ENCODE measurements at regions not wholly inside any gene's neighbourhood (a gene's known extent, or its start where the extent isn't known, plus 50 kb on each side); places are given as distances from the start of the nearest gene placed in this dataset.

GRCh38 chr4:42817913-42818312 is 74.6 kb upstream of the GRXCR1 start:
- no peaks in the 10 kb centered on the region; the same call in 1 of the 2 replicates for H3K23me2 ChIP-seq (ENCODE audit: low read depth, low read length)
- no peak overlapping the region for H3K18ac ChIP-seq (ENCODE audit: extremely low read depth, low read length)
- FAIRE-seq = no peak
- no peaks in the 10 kb centered on the region for H4K20me1 ChIP-seq (replicated peaks in 1 of 2; ENCODE audit: control insufficient read depth in 1 of 2, insufficient read depth in 2 of 2, low read length in 2 of 2)
- no peak overlapping the region for H3K4me3 ChIP-seq (ENCODE audit: extremely low read depth in 1 of 4, insufficient read depth in 2 of 4, low read depth in 3 of 4, low read length in 4 of 4)
- H2AFZ ChIP-seq (ENCODE audit: low read length) = no peak overlapping the region
- no peak overlapping the region for H3K27ac ChIP-seq (ENCODE audit: low read depth, low read length)
- DNase-seq (ENCODE audit: low read depth in 1 of 2, low spot score in 2 of 2) = no peak
- no peaks in the 10 kb centered on the region for H3K9me3 ChIP-seq (ENCODE audit: insufficient read depth in 2 of 2, low read depth in 1 of 2, low read length in 1 of 2)
- H3K56ac ChIP-seq (replicated peaks; ENCODE audit: insufficient read length, low read depth, low read length) = no peak overlapping the region
- no peaks in the 10 kb centered on the region for H3K27me3 ChIP-seq (replicated peaks in 1 of 4; ENCODE audit: control insufficient read depth in 3 of 4, extremely low read depth in 1 of 4, insufficient read depth in 3 of 4, low read length in 3 of 4)
- H2BK20ac ChIP-seq (ENCODE audit: low read length) = no peak overlapping the region
- H3K4me2 ChIP-seq (ENCODE audit: insufficient read depth in 1 of 2, low read depth in 2 of 2, low read length in 2 of 2) = no peak overlapping the region
- H3K9ac ChIP-seq (replicated peaks in 1 of 4; ENCODE audit: extremely low read depth in 1 of 4, low read depth in 3 of 4, low read length in 3 of 4) = no peak overlapping the region
- no peak overlapping the region for H4K5ac ChIP-seq (ENCODE audit: insufficient read length, low read depth, low read length)
- no peak overlapping the region for H2BK12ac ChIP-seq (ENCODE audit: low read depth, low read length)
- no peaks in the 10 kb centered on the region for H3K79me2 ChIP-seq (ENCODE audit: control insufficient read depth in 1 of 2, insufficient read depth in 2 of 2, low read length in 2 of 2)
- H3K4ac ChIP-seq (replicated peaks; ENCODE audit: insufficient read length, low read depth, low read length) = no peak overlapping the region
- no peak overlapping the region for H3K14ac ChIP-seq (ENCODE audit: insufficient read length)
- CTCF ChIA-PET (ENCODE audit: partially characterized antibody) = interaction anchor here (0.5 to 3.1 kb wide), 16 partner anchors 8 to 251 kb away, joined by 3 to 21 read pairs (median 4); no protein-coding TSS in a partner anchor
- no peaks in the 10 kb centered on the region for H3K36me3 ChIP-seq (ENCODE audit: control insufficient read depth in 2 of 4, insufficient read depth in 4 of 4, low read length in 3 of 4)
- POLR2A ChIA-PET (ENCODE audit: partially characterized antibody) = no interaction called here
- H4K91ac ChIP-seq (replicated peaks; ENCODE audit: insufficient read length, low read length) = no peak overlapping the region
- no peaks in the 10 kb centered on the region for H3K79me1 ChIP-seq (ENCODE audit: low read depth, low read length)
- H2AK5ac ChIP-seq (ENCODE audit: low read depth, low read length) = no peak overlapping the region
- H3K4me1 ChIP-seq (replicated peaks in 1 of 4; ENCODE audit: control insufficient read depth in 3 of 4, insufficient read depth in 4 of 4, low read length in 3 of 4) = no peaks in the 10 kb centered on the region
- no peak overlapping the region for H2BK5ac ChIP-seq (ENCODE audit: low read depth, low read length)
- H4K8ac ChIP-seq (ENCODE audit: extremely low read depth, insufficient read depth, low read length) = no peak overlapping the region
- H2BK15ac ChIP-seq (ENCODE audit: low read length) = no peak overlapping the region
- no peak overlapping the region for H2BK120ac ChIP-seq (replicated peaks; ENCODE audit: low read depth, low read length)
- H3K23ac ChIP-seq (ENCODE audit: insufficient read length) = no peak overlapping the region
- TF ChIP-seq POLR2A (IDR thresholded peaks at IDR 0.05; ENCODE audit: control extremely low read depth in 1 of 2, low read depth in 2 of 2, low read length in 2 of 2) (no peak), EZH2 (IDR thresholded peaks at IDR 0.05; ENCODE audit: low read depth, low read length, severe bottlenecking) (no peak), SIRT6 (IDR thresholded peaks at IDR 0.05; ENCODE audit: low read length) (no peak), YY1 (IDR thresholded peaks at IDR 0.05; ENCODE audit: low read depth, low read length) (no peak), ATF2 (IDR thresholded peaks at IDR 0.05; ENCODE audit: low read length) (no peak), CHD2 (IDR thresholded peaks at IDR 0.05; ENCODE audit: low read length) (no peak), HDAC2 (IDR thresholded peaks at IDR 0.05; ENCODE audit: borderline replicate concordance in 1 of 2, low read depth in 2 of 2, low read length in 2 of 2) (no peak), EGR1 (IDR thresholded peaks at IDR 0.05; ENCODE audit: borderline replicate concordance, low read depth, low read length) (no peak), SP2 (IDR thresholded peaks at IDR 0.05; ENCODE audit: low read length) (no peak), TAF1 (IDR thresholded peaks at IDR 0.05; ENCODE audit: low read depth, low read length) (no peak), RFX5 (IDR thresholded peaks at IDR 0.05; ENCODE audit: borderline replicate concordance, low read depth, low read length) (no peak), RBBP5 (IDR thresholded peaks at IDR 0.05; ENCODE audit: borderline replicate concordance, low read depth, low read length) (no peak), SIN3A (conservative IDR thresholded peaks at IDR 0.05 in 1 of 2, IDR thresholded peaks at IDR 0.05 in 1 of 2; ENCODE audit: low read depth in 1 of 2, low read length in 2 of 2) (no peak), CHD1 (IDR thresholded peaks at IDR 0.05; ENCODE audit: low read depth, low read length) (no peak)
